NCI-H524 treated with DMSO at 0.1 percent for 48 hours (cell line): ENCODE measurements at regions not wholly inside any gene's neighbourhood (a gene's known extent, or its start where the extent isn't known, plus 50 kb on each side); places are given as distances from the start of the nearest gene placed in this dataset.
A peak's percentile ranks its signal among the peaks of the same experiment; 100 is the strongest.

ENCODE experiments used
- DNase-seq: peaks from one replicate; lab custom pipeline; 2025; lab: John Stamatoyannopoulos, UW

DNA sequence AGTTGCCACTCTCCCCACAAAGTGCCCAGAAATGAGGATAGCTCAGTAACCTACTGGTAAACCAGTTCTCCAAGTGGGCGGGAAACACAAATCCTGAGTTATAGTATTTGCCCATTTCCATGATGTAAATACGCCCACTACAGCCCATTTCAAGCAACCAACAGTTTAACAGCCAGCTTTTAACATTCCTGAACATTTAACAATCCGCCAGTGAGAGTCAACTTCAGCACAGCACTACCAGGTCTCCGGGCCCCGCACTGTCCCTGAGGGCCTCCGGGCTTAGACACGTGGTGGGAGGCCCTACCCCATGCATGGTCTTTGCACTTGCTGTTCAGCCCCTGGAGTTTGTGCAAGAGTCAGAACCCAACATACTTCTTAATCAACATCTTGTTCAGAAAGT lies 132.0 kb upstream of the CTTNBP2NL start:
- no peak for DNase-seq

DNA sequence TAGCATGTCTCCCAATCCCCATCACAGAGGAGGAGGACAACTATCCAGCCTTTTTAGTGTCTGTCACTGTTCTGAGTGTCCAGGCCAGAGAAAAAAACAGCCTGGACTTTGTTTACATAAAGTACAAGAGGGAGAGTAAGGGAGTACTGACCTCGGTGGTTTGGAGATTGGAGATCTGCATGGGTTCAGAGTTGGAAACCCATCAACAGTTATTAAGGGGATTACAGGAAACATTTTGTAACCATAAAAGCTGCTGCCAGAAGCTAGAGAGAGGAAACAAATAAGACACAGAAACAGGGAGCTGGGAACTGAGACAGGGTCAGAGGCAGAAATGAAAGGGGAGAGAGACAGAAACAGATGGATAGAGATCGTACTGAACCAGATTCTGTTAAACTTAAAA lies 131.5 kb upstream of the CTTNBP2NL start:
- DNase-seq, result no peak

DNA sequence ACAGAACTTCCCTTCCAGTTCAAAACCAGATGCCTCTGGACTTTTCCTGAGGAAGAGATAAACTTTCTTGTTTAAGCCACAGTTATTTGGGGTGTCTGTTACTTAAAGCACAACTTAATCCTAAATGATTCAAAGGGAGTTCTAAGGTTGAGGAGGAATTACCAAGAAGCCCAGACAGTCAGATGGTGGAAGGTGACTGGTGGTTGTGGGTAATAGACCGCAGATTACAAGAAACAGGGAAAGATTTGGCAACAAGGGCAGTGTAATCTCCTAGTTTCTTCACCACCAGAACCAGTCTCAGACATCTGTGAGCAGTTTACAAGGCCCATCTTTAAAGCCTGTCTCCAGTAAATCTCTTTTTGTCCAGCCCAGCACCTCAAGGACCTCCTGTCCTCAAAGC lies 130.1 kb upstream of the CTTNBP2NL start:
- DNase-seq, result no peak

DNA sequence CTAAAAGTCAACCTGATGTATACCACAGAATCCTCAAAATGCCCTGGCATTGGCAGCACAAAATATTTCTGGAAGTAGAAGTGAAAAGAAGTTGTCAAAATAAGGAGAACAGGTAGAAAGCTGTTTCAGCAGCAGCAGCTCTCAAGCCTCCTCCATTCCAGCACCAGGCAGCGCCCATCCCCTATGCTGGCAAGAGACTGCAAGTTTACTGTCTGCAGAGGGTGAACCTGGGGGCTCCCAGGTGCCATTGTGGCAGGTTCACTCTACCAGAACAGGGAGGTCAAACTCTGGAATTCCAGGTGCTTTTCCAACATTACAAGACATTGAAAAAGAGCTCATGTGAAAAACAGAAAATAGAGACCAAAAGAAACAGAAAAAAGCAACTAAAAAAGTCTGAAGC lies 128.8 kb upstream of the CTTNBP2NL start:
- no peak for DNase-seq

DNA sequence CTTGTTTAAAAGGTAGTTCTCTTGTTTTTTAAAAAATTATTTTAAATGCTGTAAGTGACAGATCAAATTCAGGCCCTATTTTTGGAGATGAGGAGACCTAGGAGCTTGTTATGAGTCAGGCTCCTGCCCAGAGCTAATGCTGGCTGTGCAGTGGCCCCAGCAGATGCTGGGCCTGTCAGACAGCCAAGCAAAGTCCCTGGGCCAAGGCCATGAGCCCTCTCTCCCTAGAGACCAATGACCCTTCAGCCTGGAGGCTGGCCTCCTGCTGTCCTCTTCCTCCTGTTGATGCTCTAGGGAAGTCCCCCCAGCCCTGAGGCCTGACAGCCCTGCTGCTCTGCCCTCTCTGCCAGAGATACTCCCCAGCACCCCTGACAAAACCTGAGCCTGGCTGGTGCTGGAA lies 128.1 kb upstream of the CTTNBP2NL start:
- no peak for DNase-seq

DNA sequence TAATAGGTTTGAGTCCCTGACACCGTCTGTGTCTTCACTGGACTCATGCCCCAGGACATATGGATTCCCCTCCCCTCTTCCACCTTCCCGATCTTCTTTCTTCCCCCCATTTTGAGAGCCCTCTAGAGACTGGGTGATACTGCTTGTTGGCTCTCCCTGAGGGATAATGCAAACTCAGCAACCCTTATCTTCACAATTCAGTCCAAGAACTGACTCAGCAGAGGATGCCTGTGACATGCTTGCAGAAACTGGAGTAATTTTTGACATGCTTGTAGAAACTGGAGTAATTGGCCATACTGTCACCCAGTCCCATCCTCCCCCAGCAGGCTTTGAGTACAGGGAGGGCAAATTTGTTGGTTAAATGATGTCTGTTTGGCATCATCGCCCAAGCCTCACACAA lies 127.6 kb upstream of the CTTNBP2NL start:
- no peak for DNase-seq

DNA sequence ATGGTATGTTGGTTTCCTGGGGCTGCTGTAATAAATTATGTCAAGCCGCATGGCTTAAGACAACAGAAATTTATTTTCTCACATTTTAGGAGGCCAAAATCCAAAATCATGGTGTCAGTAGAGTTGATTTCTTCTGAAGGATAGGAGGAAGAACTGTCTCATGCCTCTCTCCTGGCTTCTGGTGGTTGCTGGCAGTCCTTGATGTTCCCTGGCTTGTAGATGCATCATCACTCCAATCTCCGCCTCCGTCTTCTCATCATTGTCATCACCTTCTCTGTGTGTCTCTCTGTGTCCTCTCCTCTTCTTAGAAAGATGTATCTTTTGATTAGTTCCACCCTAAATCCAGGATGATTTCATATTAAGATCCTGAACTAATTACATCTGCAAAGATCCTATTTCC lies 124.7 kb upstream of the CTTNBP2NL start:
- no peak for DNase-seq

DNA sequence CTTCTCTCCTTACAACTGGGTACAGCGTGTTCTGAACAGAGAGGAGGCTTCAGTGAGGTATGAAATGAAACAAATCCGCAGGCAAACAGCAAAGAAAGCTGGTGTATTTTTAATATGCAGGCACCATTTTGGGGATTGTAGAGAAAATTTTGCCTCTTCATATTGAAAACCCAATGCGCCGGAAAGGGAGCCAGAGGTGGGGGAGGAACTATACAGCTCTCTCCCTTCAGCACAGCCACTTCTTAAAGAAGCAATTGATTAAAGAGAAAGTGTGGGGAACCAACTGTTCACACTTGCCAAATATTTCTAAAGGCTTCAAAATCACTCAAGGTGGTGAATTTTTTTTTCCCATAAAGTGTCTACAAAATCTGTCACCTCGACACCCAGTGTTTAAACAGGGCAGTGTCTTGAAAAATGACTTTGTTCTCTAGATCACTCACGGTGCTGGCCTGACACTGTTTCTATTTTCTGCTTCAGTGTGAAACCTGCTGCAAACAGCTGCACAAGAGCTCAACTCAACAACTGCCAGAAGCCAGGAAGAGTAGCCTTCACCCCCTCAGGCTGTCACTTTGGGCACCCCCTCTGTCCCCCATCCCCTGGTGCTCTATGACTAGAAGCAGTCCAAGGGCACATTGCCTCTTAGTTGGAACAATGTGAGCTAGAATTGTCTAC lies 123.8 kb upstream of the CTTNBP2NL start:
- DNase-seq, result no peak

DNA sequence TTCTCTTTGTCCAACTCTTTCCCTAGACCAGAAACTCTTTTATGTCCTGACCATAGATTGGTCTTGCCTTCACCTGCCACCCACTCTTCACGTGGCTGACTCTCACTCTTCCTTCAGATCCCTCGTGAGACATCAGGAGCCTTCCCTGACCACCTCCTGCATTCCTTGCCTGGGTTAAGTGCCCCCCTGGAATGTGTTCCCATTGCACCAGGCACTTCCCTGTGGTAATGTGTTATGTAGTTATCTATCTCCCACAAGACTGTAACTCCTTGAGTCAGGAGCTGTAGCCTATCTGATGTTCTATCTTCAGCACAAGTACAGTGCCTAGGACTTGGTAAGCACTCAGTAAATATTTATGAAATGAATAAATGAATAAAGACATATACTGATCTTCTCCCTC lies 111.2 kb upstream of the CTTNBP2NL start:
- no peak for DNase-seq

DNA sequence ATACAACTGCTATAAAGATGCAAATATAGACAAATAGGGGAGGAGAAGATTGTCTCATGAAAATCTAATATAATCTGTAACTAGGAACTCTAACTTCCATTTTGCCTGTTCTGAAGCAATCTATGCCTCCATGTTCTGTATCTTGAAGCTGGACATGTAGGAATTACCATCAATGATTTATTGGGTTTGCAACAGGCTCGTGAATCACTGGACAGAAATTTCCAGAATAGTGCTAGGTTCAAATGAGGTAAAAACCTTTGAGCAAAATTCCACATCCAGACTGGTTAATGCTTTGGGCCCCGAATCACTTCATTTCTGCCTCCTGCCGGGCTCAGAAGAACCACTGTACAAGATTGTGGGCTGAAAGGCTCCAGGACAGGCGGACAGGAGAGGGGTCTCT lies 110.7 kb upstream of the CTTNBP2NL start:
- no peak for DNase-seq

DNA sequence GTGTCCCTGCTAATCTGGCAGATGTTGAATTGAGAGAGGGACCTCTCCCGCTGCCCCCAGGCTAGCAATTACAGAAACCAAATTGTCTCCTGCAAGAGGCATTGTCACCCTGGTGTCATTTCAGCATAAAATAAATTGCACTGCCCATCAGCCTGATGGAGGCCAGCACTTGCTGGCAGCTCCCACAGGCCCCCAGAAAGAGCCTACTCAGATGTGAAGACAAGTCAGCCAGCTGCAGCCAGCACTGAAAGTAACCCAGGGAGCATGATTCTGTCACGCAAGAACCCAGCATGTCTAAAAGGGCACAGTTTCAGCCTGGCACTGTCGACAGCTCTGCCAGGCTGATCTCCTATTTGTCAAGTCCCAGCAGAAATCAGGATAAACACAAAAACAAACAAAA lies 110.3 kb upstream of the CTTNBP2NL start:
- no peak for DNase-seq

DNA sequence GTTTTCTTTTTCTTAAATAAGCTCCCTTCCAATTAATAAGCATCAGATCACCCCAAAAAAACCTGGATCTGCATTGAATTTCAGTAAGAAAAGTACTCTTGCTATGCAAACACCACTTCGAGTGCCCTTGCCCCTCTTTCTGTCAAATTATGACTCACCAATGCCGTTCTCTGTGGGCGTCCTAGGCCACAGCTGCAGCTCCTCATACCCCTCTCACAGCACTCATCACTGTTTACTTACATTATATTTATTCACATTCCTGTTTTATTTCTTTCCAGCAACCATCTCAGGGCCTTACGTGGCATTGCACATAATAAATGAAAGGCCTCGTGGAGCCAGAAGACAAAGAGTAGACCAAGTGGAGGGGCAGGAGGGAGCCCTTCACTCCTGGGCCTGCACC lies 99.1 kb upstream of the CTTNBP2NL start:
- no peak for DNase-seq

DNA sequence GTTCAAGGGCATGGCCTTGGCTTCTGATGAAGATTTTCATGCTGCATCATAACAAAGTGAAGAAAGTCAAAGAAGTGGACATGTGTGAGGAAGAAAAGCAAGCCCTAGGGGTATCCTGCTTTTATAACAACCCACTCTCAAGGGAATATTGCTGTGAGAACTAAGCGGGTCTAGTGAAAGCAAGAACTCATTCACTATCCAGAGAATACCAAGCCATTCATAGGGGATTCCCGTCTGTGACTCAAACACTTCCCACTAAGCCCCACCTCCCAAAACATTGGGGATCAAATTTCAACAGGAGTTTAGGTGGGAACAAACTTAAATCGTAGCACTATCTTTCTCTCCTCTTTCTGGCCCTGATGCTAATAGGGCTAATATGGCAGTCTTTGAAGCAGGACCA lies 98.5 kb upstream of the CTTNBP2NL start:
- DNase-seq, result no peak

DNA sequence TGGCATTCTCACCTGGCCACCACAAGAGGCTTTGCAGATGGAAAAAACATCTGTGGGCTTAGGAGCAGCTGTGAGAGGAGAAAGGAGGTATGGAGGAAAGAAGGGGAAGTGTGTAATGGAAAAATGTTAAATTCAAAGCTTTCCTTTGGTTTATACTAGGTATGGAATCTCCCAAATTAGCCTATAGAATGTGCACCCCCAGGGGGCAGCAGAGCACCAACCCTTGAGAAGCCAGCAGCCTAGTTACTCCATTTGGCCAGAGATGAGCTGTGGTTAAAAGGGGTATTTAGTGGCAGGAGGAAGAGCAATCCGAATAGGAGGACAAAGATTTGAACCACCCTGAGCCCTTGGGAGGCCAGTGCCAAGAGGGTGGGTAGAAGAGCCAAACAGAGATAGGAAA lies 97.5 kb upstream of the CTTNBP2NL start:
- no peak for DNase-seq

DNA sequence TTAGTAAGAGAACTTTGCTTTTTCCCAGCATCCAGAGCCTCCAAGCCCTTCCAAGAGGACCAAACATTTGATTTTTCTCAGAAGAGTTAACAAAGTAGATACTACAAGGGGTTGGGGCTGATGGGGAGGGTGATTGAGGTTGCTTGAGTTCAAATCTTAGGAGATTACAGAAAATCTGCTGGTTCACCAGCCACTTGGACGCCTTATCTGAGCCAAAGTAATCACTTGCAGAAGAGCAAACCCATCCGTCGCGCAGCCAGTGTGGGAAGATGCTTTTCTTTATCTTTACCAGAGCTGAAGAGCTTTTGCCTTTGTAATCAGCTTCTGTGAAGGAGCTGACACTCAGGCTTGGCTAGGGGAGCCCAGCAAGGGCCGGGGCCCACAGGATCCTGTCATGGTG lies 91.9 kb upstream of the CTTNBP2NL start:
- DNase-seq, result no peak

DNA sequence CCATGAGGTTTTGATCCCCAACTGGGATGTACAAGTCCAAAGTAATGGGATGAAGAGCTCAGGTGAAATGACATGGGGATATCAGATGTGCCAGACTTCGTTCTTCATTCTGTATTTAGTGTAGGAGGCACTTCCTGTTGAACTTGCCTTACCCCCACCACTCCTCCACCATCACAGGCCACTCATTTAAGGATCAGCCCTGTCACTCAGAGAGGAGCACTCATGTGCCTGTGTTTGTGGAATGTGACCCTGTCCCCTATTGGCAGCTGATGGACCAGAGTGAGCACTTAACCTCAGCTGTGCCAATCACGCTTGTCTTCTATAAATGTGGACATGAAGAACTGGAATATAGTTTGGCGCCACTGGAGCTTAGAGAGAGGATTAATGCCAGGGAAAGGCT lies 91.4 kb upstream of the CTTNBP2NL start:
- DNase-seq, result no peak

DNA sequence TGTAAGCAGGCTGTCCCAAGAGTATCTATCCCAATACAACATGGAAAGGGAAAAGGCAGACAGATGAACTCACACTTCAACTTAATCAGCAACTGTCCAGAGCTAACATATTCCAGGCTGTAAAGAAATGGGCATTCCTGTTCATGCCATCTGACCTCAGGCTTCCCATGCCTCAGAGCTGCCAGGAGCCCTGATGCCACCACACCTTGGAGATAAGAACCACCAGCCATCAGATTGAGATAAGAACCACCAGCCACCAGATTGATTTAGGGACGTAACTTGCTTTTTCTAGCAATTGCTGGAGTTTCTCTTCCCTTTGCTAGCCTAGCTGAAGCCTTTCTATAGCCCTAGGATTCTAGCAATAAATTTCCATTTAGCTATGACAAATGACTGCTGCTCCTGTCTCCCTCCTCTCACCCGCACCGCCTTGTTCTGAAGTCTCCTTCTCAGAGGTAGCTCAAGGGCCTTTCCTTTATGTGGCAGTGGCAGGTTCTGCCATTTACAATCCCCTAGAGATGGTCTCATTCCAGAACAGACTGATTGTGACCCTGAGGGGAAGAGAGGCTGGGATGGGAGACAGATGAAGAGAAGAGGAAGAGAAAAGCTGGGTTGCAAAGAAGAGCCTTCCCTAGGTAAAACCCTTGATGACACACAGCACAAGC lies 88.0 kb upstream of the CTTNBP2NL start:
- no peak for DNase-seq

DNA sequence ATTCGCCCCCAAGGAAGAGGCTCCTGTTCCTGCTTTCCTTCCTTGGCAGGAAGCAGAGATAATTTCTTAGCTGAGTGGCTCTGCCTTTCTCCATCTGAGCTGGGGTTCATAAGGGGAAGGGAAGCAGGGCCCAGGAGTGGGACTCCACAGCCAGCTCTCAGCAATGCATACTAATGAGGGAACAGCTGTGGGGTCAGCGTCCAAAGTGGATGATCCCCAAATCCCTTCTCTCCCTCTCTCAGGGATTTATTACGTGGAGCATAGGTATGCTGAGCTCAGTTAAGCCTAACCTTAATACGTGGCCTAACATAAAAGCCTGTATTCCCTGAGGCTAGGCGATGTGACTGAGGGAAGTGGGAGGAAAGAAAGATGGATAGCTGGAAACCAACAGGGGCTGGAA lies 87.3 kb upstream of the CTTNBP2NL start:
- peak; percentile 43 for DNase-seq

DNA sequence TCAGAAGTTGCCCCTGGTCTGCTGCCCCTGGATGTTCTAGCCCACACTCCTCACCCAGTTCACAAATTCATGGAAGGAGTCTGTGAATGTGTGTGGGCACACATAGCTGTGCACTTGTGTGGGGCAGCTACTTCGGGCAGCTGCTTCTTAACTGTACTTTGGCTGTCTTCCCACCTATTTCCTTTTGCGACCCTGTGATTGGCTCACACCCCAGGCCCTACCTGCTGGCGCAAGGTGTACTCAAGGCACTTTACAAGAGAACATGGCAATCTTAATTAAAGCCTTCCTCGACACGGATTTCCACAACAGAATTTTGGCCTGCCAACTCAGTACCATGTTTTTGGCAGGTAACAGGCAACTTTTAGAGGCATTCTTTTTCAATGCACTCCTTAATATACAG lies 86.5 kb upstream of the CTTNBP2NL start:
- DNase-seq, result no peak

DNA sequence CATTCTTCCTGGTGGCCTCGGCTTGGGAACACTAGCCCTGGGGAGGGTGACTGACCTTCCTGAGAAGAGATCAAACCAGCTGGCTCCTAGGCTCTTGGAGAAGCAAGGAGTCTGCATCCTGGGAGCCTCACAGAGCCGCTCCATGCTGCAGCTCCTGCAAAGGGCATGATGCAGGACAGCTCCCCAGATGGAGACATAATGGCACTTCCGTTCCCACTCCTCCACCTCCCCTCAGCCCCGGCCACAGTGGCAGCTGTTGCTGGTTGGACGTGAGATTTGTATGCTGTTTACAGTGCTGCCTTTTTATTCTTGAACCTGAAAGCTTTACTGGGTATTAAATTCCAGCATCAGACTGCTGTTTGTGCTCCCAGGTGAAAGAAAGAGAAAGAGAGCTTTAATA lies 83.7 kb upstream of the CTTNBP2NL start:
- no peak for DNase-seq

DNA sequence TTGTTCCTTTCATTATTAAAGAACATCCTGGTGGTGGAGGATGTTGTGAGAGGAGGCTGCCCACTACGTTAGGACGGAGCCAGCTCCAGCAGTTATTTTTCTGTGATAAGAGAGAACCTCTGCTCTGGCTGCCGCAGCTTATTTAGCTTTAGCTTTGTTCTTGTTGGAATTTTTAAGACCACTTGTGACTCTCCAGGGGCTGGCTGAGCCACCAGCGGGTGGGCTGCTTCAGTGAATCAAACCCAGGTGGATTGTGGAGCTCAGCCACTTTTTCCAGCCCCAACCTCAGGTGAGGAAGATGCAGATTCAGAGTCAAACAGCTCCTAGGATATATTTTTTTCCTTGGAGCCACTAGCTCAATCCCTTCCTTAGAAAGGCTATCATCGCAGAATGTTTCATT lies 83.1 kb upstream of the CTTNBP2NL start:
- no peak for DNase-seq

DNA sequence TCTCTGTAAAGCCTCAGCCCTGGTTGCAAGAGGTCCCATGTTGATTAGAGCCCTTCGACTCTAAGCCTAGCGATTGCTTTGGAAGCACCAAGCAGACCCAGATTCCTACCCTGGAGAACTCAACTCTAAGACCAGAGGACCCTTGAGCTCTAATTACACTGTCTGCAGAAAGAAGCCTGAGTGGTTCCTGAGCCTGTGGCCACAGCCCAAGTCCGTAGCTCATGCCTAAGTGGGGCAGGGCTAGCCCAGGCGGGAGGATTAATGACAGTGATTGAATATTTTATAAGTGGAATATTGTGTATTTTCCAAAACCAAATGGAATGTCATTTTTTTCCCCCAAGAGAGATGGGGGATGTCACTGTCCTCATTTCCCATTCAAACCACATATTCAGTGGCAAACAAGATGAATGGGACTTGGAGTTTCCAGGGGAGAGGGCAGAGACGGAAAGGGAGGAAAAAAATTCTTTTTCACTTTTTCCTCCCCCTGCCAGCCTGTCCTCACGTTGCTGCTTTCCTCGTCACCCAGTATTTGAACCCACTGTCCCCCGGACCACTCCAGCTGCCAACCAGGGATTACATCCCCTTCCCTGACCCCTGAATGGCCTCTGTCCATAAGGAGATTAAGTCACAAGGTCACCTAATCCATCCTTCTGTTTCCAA lies 79.6 kb upstream of the CTTNBP2NL start:
- DNase-seq, result no peak

DNA sequence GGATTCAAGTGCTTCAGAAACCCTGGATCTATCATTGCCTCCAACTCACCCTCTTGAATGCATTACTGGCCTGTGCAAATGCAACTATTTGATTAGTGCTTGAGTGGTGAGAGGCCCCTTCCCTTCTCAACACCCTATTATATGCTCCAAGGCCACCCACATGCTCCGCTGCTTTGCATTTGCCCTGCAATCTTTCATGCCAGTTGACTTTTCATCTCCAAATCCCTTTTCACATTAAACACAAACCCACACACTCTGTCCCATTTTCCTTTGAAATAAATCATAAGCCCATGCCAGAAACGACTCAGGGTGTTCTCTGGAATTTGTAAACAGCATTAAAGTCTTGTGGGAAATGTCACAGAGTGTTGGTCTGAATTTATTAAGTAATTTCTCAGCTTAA lies 78.9 kb upstream of the CTTNBP2NL start:
- DNase-seq, result no peak

DNA sequence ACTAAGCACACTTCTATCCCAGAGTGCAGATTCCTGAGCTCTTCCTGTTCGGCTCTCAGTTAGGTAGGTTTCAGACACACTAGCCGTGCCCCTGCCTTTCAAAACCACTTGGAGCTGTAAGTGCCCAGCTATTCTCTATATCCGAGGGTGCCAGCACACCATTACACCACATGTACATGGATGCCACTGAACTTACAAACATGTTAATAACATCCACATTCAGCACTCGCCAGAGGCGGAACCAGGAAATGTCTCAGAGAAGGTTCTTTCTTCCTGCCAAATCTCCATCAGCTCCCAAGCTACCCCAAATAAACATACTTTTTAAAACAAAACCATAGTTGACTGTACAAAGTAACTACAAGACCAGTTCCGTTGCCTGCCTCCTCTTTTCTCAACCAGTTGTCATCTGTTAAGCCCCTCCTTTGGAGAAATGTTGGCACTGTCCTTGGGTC lies 78.4 kb upstream of the CTTNBP2NL start:
- DNase-seq, result no peak
